ENCODE measurements at regions not wholly inside any gene's neighbourhood (a gene's known extent, or its start where the extent isn't known, plus 50 kb on each side); places are given as distances from the start of the nearest gene placed in this dataset.
"Not testable (repeated sequence)": the region's sequence is repeated elsewhere in the genome, so short reads cannot be mapped to it uniquely, and the experiment has no call there.

GRCh38 chr10:32210306-32211045 is 136.5 kb downstream of the EPC1 start:
- DNase-seq (ENCODE audit: low spot score), result peak; percentile 34
- TF ChIP-seq CTCF (conservative IDR thresholded peaks at IDR 0.05; ENCODE audit: low read length) (peak; percentile 56), EZH2phosphoT487 (IDR thresholded peaks at IDR 0.05; ENCODE audit: borderline replicate concordance, low read depth, low read length) (no peak)
- Histone ChIP-seq H3K4me1 (ENCODE audit: insufficient read depth, low read length, poor library complexity, severe bottlenecking) (no peaks in the 10 kb centered on the region), H3K9me2 (ENCODE audit: insufficient read depth, low read length) (no peaks in the 10 kb centered on the region), H2AFZ (ENCODE audit: low read length) (no peak overlapping the region), H4K20me1 (ENCODE audit: insufficient read depth, low read length) (no peaks in the 10 kb centered on the region), H3K79me2 (ENCODE audit: insufficient read depth, low read depth, low read length) (no peaks in the 10 kb centered on the region), H3K4me3 (ENCODE audit: low read depth, low read length, poor library complexity, severe bottlenecking) (no peak overlapping the region), H3K36me3 (ENCODE audit: insufficient read depth, low read length) (no peaks in the 10 kb centered on the region), H3K27ac (ENCODE audit: low read depth, low read length, poor library complexity, severe bottlenecking) (no peak overlapping the region), H3K4me2 (ENCODE audit: low read length) (no peak overlapping the region), H3K9me3 (ENCODE audit: low read length) (no peaks in the 10 kb centered on the region)
- no TSS peak for BruUV-seq (replicated peaks)
- CTCF ChIA-PET (ENCODE audit: unreplicated experiment), result no interaction called here
- POLR2A ChIA-PET, result no interaction called here
- intact Hi-C loops (cut with micrococcal nuclease; ENCODE audit: unreplicated experiment), result no loop called here

- DNase-seq (ENCODE audit: low spot score); H3K9me3 ChIP-seq (ENCODE audit: low read length); H3K79me2 ChIP-seq (ENCODE audit: insufficient read depth, low read depth, low read length); H3K36me3 ChIP-seq (ENCODE audit: insufficient read depth, low read length); H2AFZ ChIP-seq (ENCODE audit: low read length); H4K20me1 ChIP-seq (ENCODE audit: insufficient read depth, low read length); H3K4me3 ChIP-seq (ENCODE audit: low read depth, low read length, poor library complexity, severe bottlenecking); H3K4me2 ChIP-seq (ENCODE audit: low read length); intact Hi-C loops (cut with micrococcal nuclease; ENCODE audit: unreplicated experiment); H3K9me2 ChIP-seq (ENCODE audit: insufficient read depth, low read length); H3K27ac ChIP-seq (ENCODE audit: low read depth, low read length, poor library complexity, severe bottlenecking); BruUV-seq (replicated peaks); H3K4me1 ChIP-seq (ENCODE audit: insufficient read depth, low read length, poor library complexity, severe bottlenecking); POLR2A ChIA-PET; CTCF ChIA-PET (ENCODE audit: unreplicated experiment): not testable (repeated sequence)
Observed at GRCh38 chr10:32208005-32208404, 139.0 kb downstream of the EPC1 start.

- H2AFZ ChIP-seq (ENCODE audit: low read length), result 0 out of 2 replicates have a peak overlapping the region, but pooled peaks have one; percentile 11
- no peak overlapping the region for H3K4me2 ChIP-seq (ENCODE audit: low read length)
- no peaks in the 10 kb centered on the region for H3K4me1 ChIP-seq (ENCODE audit: insufficient read depth, low read length, poor library complexity, severe bottlenecking)
- no peaks in the 10 kb centered on the region for H4K20me1 ChIP-seq (ENCODE audit: insufficient read depth, low read length)
- H3K4me3 ChIP-seq (ENCODE audit: low read depth, low read length, poor library complexity, severe bottlenecking), result no peak overlapping the region
- intact Hi-C loops (cut with micrococcal nuclease; ENCODE audit: unreplicated experiment), result no loop called here
- BruUV-seq (replicated peaks), result no TSS peak
- DNase-seq (ENCODE audit: low spot score), result peak; percentile 48
- no peaks in the 10 kb centered on the region for H3K79me2 ChIP-seq (ENCODE audit: insufficient read depth, low read depth, low read length)
- no peak overlapping the region for H3K27ac ChIP-seq (ENCODE audit: low read depth, low read length, poor library complexity, severe bottlenecking)
- no peaks in the 10 kb centered on the region for H3K9me3 ChIP-seq (ENCODE audit: low read length)
- no peaks in the 10 kb centered on the region for H3K36me3 ChIP-seq (ENCODE audit: insufficient read depth, low read length)
- ChIA-PET POLR2A (interaction anchor here (0.5 kb wide), 1 partner anchor 17 kb away, joined by 4 read pairs; no protein-coding TSS in a partner anchor), CTCF (ENCODE audit: unreplicated experiment) (no interaction called here)
- H3K9me2 ChIP-seq (ENCODE audit: insufficient read depth, low read length), result no peaks in the 10 kb centered on the region
- TF ChIP-seq EZH2phosphoT487 (IDR thresholded peaks at IDR 0.05; ENCODE audit: borderline replicate concordance, low read depth, low read length) (no peak), CTCF (conservative IDR thresholded peaks at IDR 0.05; ENCODE audit: low read length) (peak; percentile 79)
Observed at GRCh38 chr10:32207544-32207943, 139.4 kb downstream of the EPC1 start.

All from OCI-LY7 (cell line).